ENCODE measurements at regions not wholly inside any gene's neighbourhood (a gene's known extent, or its start where the extent isn't known, plus 50 kb on each side); places are given as distances from the start of the nearest gene placed in this dataset.

DNA sequence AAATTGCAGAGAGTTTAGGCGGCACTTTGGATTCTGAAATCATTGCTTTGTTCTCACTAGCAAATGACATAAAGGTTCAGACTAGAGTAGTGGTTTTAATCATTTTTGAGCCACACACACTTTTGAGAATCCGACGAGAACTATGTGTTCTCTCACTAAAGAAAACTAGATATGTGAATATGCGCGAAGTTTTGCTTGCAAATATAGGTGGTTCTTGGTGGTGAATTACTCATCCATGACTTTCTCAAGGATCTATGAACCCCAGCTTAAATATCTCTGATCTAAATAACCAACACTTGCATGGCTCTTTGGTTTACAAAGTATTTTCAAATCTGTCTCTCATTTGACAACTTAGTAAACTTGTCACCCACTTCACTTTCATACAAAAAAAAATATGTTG lies 54.8 kb downstream of the NOG start:
- DNase-seq (ENCODE audit: low read depth): no peak

DNA sequence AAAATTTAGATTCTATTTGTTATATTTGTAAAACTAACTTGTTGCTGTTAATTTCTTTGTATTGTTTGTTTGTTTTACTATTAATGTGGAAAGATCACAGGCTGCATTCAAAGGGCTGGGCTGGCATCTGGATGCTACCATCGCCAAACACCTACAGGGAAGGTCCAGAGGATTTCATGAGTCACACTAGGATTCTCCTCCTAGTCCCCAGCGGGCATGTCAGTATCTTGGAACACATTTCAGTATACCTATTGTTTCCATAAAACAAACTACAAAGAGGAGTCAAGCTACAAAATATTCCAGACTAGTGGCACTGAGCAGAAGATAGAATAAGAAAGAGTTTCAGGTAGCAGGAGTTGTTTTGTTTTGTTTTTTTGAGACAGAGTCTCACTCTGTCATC lies 55.3 kb downstream of the NOG start:
- no peak for DNase-seq (ENCODE audit: low read depth)

DNA sequence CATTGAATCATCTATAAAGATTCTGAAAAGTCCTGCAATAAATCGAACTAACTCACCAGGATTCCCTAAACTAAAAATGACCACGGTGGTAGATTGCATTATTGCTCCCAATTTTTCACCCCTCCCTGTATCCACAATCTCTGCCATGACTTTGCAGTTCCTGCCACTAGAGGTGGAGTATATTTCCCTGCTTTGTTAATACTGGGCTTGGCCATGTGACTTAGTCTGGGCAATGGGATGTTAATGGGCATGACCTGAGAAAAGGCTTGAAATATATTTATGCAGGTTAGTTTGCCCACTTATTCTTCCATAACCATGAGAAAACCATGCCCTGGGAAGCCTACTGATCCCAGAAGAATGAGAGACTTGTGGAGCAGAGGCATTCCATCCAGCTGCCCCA lies 59.1 kb downstream of the NOG start:
- DNase-seq (ENCODE audit: low read depth): no peak

DNA sequence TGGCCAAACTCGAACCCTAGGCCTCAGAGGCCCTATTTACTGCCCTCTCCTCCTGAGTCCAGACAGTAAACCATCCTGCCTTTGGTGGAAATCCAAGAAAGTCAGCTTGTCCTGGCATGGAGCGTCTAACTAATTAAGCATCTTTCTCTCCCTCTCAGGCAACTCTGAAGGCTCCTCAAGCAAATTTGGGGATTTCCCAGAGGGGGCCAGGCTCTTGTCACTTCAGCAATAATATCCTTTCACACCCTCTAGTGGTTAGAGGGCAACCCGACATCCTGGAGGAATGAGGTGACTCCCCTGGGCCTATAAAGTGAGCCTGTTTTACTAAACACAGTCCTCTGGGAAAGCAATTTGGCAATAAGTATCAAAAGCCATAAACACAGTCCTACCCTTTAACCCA lies 60.4 kb downstream of the NOG start:
- DNase-seq (ENCODE audit: low read depth): peak; percentile 83

- DNase-seq (ENCODE audit: low read depth): no peak
Observed at GRCh38 chr17:56656701-56657327, 63.3 kb downstream of the NOG start.

GRCh38 chr17:56658648-56659047 lies 65.1 kb downstream of the NOG start:
- DNase-seq (ENCODE audit: low read depth): no peak

DNA sequence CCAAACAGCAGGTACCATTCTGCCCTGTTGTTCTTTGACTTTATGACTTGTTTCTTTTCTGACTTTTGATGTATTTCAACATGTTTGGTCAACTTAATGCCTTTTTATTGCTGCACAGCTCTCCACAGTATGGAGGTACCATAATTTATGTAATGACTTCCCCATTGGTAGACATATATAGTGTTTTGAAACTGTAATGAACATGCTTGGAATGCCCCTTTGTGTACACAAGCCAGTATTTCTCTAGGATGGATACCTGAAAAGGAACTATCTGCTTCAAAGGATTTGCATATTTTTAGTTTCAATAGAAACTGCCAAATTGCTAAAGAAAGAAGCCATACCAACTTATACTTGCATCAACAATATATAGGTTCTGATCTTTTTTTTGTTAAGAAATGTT lies 66.1 kb downstream of the NOG start:
- no peak for DNase-seq (ENCODE audit: low read depth)

- peak; percentile 37 for DNase-seq (ENCODE audit: low read depth)
Observed at GRCh38 chr17:56661906-56662305, 68.4 kb downstream of the NOG start.

GRCh38 chr17:56665864-56666263 lies 72.4 kb downstream of the NOG start:
- DNase-seq (ENCODE audit: low read depth): no peak

- no peak for DNase-seq (ENCODE audit: low read depth)
Observed at GRCh38 chr17:56667925-56668458, 74.5 kb downstream of the NOG start.

- DNase-seq (ENCODE audit: low read depth): no peak
Observed at GRCh38 chr17:56672195-56672594, 78.7 kb downstream of the NOG start.

GRCh38 chr17:56674401-56674925 lies 81.0 kb downstream of the NOG start:
- no peak for DNase-seq (ENCODE audit: low read depth)

- no peak for DNase-seq (ENCODE audit: low read depth)
Observed at GRCh38 chr17:56675876-56676660, 82.6 kb downstream of the NOG start.

DNA sequence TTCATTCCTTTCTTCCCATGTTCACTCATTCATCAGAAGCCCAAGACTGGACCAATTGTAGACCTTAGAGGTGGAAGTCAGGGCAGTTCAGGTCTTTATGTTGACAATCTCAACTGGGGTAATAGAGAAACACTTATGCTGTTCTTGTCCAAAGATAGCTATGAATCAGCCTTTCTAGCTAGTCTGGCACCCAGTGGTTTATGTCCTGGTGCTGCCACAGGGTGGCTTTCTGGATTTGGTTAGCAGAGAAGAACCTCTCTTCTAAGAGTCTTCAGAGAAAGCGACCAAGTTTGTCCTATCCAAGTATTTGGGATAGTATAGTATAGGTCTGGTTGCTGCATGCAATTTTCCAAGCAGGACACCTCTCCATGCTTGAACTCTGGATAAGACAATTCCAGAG lies 83.3 kb downstream of the NOG start:
- peak; percentile 69 for DNase-seq (ENCODE audit: low read depth)

DNA sequence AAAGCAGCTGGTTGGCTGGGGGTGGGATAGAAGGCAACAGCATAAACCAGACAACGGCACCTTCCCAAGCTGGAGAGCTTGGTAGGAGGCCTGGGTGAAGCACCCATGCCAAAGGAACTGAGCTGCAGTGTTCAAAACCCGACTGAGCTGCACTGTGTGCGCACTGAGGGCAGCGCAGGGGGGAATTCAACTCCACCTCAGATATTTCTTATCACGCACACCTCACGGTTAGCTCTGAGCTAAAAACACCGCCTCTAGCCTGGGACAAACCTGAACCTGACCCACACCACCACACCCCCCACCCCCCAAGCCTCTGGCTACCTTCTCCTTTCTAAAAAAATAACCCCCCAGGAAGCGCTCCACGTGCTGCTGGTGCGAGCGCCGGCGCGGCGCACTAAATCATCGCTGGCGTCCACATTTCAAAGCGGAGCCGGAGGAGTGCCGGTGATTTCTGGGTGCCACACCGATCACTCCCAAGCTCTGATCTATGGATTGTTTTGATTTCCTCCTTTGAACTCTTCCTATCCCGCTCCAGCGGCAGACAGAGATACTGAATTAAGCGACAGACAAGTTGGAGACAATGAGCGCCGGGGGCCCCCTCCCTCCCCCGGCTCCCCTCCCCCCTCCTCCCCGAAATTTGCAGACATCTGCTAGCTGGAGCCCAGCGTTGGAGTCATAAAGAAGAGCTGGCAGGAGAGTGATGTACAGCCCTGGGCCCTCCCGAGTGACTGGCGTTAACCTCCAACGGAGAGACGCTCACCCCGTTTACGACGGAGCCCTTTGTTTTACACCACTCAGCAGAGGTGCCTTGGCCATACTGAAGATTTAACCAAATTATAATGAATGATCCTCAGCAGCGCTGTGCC lies 85.0 kb downstream of the NOG start:
- DNase-seq (ENCODE audit: low read depth): peak; percentile 41

GRCh38 chr17:56679115-56679776 lies 85.7 kb downstream of the NOG start:
- DNase-seq (ENCODE audit: low read depth): peak; percentile 74

DNA sequence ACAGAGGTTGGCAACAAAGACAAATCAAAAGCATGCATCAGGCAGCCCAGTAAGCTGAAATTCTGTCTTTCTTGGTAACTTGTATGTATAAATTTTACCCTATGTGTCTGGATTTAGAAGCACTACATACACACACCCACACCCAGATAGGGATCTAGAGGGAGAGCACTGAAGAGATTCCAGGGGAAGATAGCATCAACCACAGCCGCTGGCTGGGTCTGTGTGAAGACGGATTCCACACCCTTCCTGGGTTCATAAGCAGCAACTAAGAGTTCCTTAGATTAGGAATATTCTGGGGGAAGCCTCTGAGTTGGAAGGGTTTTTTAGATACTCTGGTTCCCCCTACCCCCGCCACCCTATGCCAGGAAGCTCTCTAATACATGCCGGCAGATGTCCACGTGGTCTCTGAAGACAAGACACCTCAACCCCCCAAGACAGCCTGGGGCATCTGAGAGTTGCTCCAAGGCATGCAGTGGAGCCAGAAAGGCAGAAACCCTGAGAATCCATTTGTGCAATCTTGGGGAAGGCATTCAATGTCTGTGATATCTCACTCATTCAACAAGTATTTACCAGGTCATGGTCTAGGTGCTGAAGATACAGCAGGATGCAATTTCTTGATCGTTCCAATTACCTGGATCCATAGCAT lies 86.4 kb downstream of the NOG start:
- DNase-seq (ENCODE audit: low read depth): peak; percentile 34

DNA sequence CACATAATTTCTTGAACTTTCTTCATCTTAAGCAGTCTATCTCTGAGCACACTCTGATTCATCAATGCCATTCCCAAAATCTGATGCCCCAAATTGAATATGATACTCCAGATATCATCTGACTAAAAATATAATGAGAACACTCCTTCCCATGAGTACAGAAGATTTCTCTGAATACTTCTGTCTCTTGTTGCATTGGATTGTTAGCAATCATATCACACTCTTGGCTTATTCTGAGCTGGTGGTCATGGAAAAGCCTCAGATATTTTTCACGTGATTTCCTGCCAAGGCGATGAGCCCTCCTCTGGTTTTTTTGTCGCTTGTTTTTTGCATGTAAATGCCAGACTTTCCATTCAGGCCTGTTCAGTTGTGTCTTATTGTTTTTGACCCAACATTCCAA lies 87.2 kb downstream of the NOG start:
- DNase-seq (ENCODE audit: low read depth): peak; percentile 82

GRCh38 chr17:56681561-56682266 lies 88.2 kb downstream of the NOG start:
- DNase-seq (ENCODE audit: low read depth): peak; percentile 100

GRCh38 chr17:56688151-56688550 lies 94.7 kb downstream of the NOG start:
- no peak for DNase-seq (ENCODE audit: low read depth)

All from LHCN-M2 (cell line).